ENCODE measurements at regions not wholly inside any gene's neighbourhood (a gene's known extent, or its start where the extent isn't known, plus 50 kb on each side); places are given as distances from the start of the nearest gene placed in this dataset.

GRCh38 chr4:22021106-22021505 lies 72.5 kb upstream of the KCNIP4 start (continued):
- TF ChIP-seq IRF4 (IDR thresholded peaks at IDR 0.05; ENCODE audit: low read depth, low read length) = no peak
- no peak for TF ChIP-seq TARDBP (IDR thresholded peaks at IDR 0.05; ENCODE audit: borderline replicate concordance)
- TF ChIP-seq, protein P1, sequence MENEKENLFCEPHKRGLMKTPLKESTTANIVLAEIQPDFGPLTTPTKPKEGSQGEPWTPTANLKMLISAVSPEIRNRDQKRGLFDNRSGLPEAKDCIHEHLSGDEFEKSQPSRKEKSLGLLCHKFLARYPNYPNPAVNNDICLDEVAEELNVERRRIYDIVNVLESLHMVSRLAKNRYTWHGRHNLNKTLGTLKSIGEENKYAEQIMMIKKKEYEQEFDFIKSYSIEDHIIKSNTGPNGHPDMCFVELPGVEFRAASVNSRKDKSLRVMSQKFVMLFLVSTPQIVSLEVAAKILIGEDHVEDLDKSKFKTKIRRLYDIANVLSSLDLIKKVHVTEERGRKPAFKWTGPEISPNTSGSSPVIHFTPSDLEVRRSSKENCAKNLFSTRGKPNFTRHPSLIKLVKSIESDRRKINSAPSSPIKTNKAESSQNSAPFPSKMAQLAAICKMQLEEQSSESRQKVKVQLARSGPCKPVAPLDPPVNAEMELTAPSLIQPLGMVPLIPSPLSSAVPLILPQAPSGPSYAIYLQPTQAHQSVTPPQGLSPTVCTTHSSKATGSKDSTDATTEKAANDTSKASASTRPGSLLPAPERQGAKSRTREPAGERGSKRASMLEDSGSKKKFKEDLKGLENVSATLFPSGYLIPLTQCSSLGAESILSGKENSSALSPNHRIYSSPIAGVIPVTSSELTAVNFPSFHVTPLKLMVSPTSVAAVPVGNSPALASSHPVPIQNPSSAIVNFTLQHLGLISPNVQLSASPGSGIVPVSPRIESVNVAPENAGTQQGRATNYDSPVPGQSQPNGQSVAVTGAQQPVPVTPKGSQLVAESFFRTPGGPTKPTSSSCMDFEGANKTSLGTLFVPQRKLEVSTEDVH (IDR thresholded peaks at IDR 0.05; ENCODE audit: low read depth, partially characterized antibody) = no peak
- TF ChIP-seq ETV6 (conservative IDR thresholded peaks at IDR 0.05 in 1 of 2, IDR thresholded peaks at IDR 0.05 in 1 of 2; ENCODE audit: borderline replicate concordance in 1 of 2, low read depth in 1 of 2) = no peak
- no peak for TF ChIP-seq ZNF384 (IDR thresholded peaks at IDR 0.05; ENCODE audit: borderline replicate concordance, low read depth, low read length)

- TF ChIP-seq, protein P2, sequence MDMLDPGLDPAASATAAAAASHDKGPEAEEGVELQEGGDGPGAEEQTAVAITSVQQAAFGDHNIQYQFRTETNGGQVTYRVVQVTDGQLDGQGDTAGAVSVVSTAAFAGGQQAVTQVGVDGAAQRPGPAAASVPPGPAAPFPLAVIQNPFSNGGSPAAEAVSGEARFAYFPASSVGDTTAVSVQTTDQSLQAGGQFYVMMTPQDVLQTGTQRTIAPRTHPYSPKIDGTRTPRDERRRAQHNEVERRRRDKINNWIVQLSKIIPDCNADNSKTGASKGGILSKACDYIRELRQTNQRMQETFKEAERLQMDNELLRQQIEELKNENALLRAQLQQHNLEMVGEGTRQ (IDR thresholded peaks at IDR 0.05; ENCODE audit: borderline replicate concordance, low read depth, low read length) = no peak
- TF ChIP-seq MLLT1 (IDR thresholded peaks at IDR 0.05) (no peak), GABPA (IDR thresholded peaks at IDR 0.05; ENCODE audit: low read depth) (no peak), CREB1 (IDR thresholded peaks at IDR 0.05; ENCODE audit: low read depth) (no peak), DPF2 (IDR thresholded peaks at IDR 0.05) (no peak), TCF7 (IDR thresholded peaks at IDR 0.05; ENCODE audit: borderline replicate concordance) (no peak), MEF2B (IDR thresholded peaks at IDR 0.05; ENCODE audit: partially characterized antibody, poor library complexity, severe bottlenecking) (no peak), SMARCA5 (IDR thresholded peaks at IDR 0.05) (no peak), RFX5 (IDR thresholded peaks at IDR 0.05; ENCODE audit: low read depth, low read length) (no peak), E4F1 (IDR thresholded peaks at IDR 0.05; ENCODE audit: borderline replicate concordance, partially characterized antibody) (no peak), KDM1A (IDR thresholded peaks at IDR 0.05; ENCODE audit: borderline replicate concordance) (no peak)
- RAD21 ChIA-PET (ENCODE audit: unreplicated experiment) = no interaction called here
- H3K9me3 ChIP-seq (replicated peaks; ENCODE audit: control insufficient read depth, insufficient read depth, low read length) = no peaks in the 10 kb centered on the region
- H3K4me2 ChIP-seq (ENCODE audit: control insufficient read depth, insufficient read depth) = no peak overlapping the region
- ATAC-seq (no peak), FAIRE-seq (no peak), DNase-seq (ENCODE audit: low read depth, low spot score) (no peak)
- H4K20me1 ChIP-seq (ENCODE audit: control insufficient read depth, insufficient read depth) = no peaks in the 10 kb centered on the region
- H3K27ac ChIP-seq (ENCODE audit: control insufficient read depth, insufficient read depth) = no peak overlapping the region
- no TSS peak for BruUV-seq (replicated peaks)
- no peak overlapping the region for H3K9ac ChIP-seq (ENCODE audit: control insufficient read depth, insufficient read depth, low read length)
- intact Hi-C loops (cut with micrococcal nuclease; ENCODE audit: unreplicated experiment) = no loop called here
- SMC1A ChIA-PET (ENCODE audit: uncharacterized antibody, unreplicated experiment) = no interaction called here
- POLR2A ChIA-PET = no interaction called here
- no peak overlapping the region for H3K4me3 ChIP-seq
- no peaks in the 10 kb centered on the region for H3K27me3 ChIP-seq (replicated peaks in 1 of 2; ENCODE audit: control insufficient read depth in 2 of 2, insufficient read depth in 2 of 2, low read length in 1 of 2)
- in situ Hi-C loops (cut with MboI) = no loop called here
- CTCF ChIA-PET = no interaction called here
- H3K79me2 ChIP-seq (ENCODE audit: control insufficient read depth, insufficient read depth, low read length) = no peaks in the 10 kb centered on the region
- no peak overlapping the region for H2AFZ ChIP-seq (ENCODE audit: control insufficient read depth, low read depth, low read length)
- no peaks in the 10 kb centered on the region for H3K4me1 ChIP-seq (ENCODE audit: control insufficient read depth, insufficient read depth, low read length)
- H3K36me3 ChIP-seq (ENCODE audit: control insufficient read depth in 2 of 2, insufficient read depth in 2 of 2, low read length in 1 of 2) = no peaks in the 10 kb centered on the region
These were observed 71.6 kb upstream of the KCNIP4 start for GRCh38 chr4:22020129-22020528.
